Dermis microvascular lymphatic vessel endothelial cell (primary cell): ENCODE measurements at regions not wholly inside any gene's neighbourhood (a gene's known extent, or its start where the extent isn't known, plus 50 kb on each side); places are given as distances from the start of the nearest gene placed in this dataset.

ENCODE experiments used
- DNase-seq, 2 donors: peaks; one replicate each; pipeline versions ENCODE4 v3.0.0 to v3.0.0-alpha.2; 2010; ENCODE audit warnings: low read depth in 2 of 2

- no peak for DNase-seq
Measured at GRCh38 chr16:51487880-51488279, 336.8 kb upstream of the SALL1 start.

- no peak for DNase-seq
Measured at GRCh38 chr16:51474414-51475091, 323.5 kb upstream of the SALL1 start.

GRCh38 chr16:51473091-51473490 lies 322.0 kb upstream of the SALL1 start:
- DNase-seq, result no peak

GRCh38 chr16:51470492-51470891 lies 319.4 kb upstream of the SALL1 start:
- no peak for DNase-seq

GRCh38 chr16:51464996-51465395 lies 313.9 kb upstream of the SALL1 start:
- no peak for DNase-seq

GRCh38 chr16:51461255-51461654 lies 310.2 kb upstream of the SALL1 start:
- DNase-seq, result no peak

GRCh38 chr16:51458356-51459140 lies 307.5 kb upstream of the SALL1 start:
- DNase-seq, result no peak

- DNase-seq, result no peak
Measured at GRCh38 chr16:51457775-51458174, 306.7 kb upstream of the SALL1 start.

- DNase-seq, result no peak
Measured at GRCh38 chr16:51455398-51455797, 304.3 kb upstream of the SALL1 start.

GRCh38 chr16:51453251-51453650 lies 302.2 kb upstream of the SALL1 start:
- DNase-seq, result no peak

GRCh38 chr16:51450909-51451308 lies 299.8 kb upstream of the SALL1 start:
- DNase-seq, result no peak

- DNase-seq, result no peak
Measured at GRCh38 chr16:51450376-51450775, 299.3 kb upstream of the SALL1 start.

GRCh38 chr16:51449441-51449840 lies 298.4 kb upstream of the SALL1 start:
- no peak for DNase-seq

GRCh38 chr16:51445250-51445649 lies 294.2 kb upstream of the SALL1 start:
- DNase-seq, result no peak

- no peak for DNase-seq
Measured at GRCh38 chr16:51443934-51444333, 292.9 kb upstream of the SALL1 start.

- DNase-seq, result no peak
Measured at GRCh38 chr16:51442141-51442870, 291.2 kb upstream of the SALL1 start.

GRCh38 chr16:51440131-51440889 lies 289.2 kb upstream of the SALL1 start:
- no peak for DNase-seq

- DNase-seq, result no peak
Measured at GRCh38 chr16:51439271-51439670, 288.2 kb upstream of the SALL1 start.

GRCh38 chr16:51436742-51437141 lies 285.7 kb upstream of the SALL1 start:
- DNase-seq, result no peak

GRCh38 chr16:51434567-51435198 lies 283.6 kb upstream of the SALL1 start:
- no peak for DNase-seq

GRCh38 chr16:51433599-51433998 lies 282.5 kb upstream of the SALL1 start:
- no peak for DNase-seq
